ENCODE measurements at regions not wholly inside any gene's neighbourhood (a gene's known extent, or its start where the extent isn't known, plus 50 kb on each side); places are given as distances from the start of the nearest gene placed in this dataset.

GRCh38 chr4:178993306-178993705 lies 1551.1 kb upstream of the AGA start:
- no peak overlapping the region for H3K9ac ChIP-seq (ENCODE audit: control insufficient read depth, insufficient read depth, low read length)
- ATAC-seq (no peak), FAIRE-seq (no peak), DNase-seq (ENCODE audit: low read depth, low spot score) (no peak)
- ChIA-PET SMC1A (ENCODE audit: uncharacterized antibody, unreplicated experiment) (no interaction called here), RAD21 (ENCODE audit: unreplicated experiment) (no interaction called here), CTCF (no interaction called here), POLR2A (no interaction called here)
- H3K36me3 ChIP-seq (ENCODE audit: control insufficient read depth in 2 of 2, insufficient read depth in 2 of 2, low read length in 1 of 2), result no peaks in the 10 kb centered on the region
- H3K9me3 ChIP-seq (replicated peaks; ENCODE audit: control insufficient read depth, insufficient read depth, low read length), result no peaks in the 10 kb centered on the region
- intact Hi-C loops (cut with micrococcal nuclease; ENCODE audit: unreplicated experiment), result no loop called here
- H3K4me2 ChIP-seq (ENCODE audit: control insufficient read depth, insufficient read depth), result no peak overlapping the region
- in situ Hi-C loops (cut with MboI), result no loop called here
- no TSS peak for BruUV-seq (replicated peaks)
- H3K4me3 ChIP-seq, result no peak overlapping the region
- H3K27me3 ChIP-seq (replicated peaks in 1 of 2; ENCODE audit: control insufficient read depth in 2 of 2, insufficient read depth in 2 of 2, low read length in 1 of 2), result no peaks in the 10 kb centered on the region
- H4K20me1 ChIP-seq (ENCODE audit: control insufficient read depth, insufficient read depth), result no peaks in the 10 kb centered on the region
- no peaks in the 10 kb centered on the region for H3K4me1 ChIP-seq (ENCODE audit: control insufficient read depth, insufficient read depth, low read length)
- no peaks in the 10 kb centered on the region for H3K79me2 ChIP-seq (ENCODE audit: control insufficient read depth, insufficient read depth, low read length)
- no peak overlapping the region for H3K27ac ChIP-seq (ENCODE audit: control insufficient read depth, insufficient read depth)
- TF ChIP-seq MAX (IDR thresholded peaks at IDR 0.05; ENCODE audit: low read depth, low read length), result no peak
- TF ChIP-seq BACH1 (IDR thresholded peaks at IDR 0.05; ENCODE audit: borderline replicate concordance), result no peak
- no peak for TF ChIP-seq SIN3A (IDR thresholded peaks at IDR 0.05; ENCODE audit: low read depth, low read length)
- no peak overlapping the region for H2AFZ ChIP-seq (ENCODE audit: control insufficient read depth, low read depth, low read length)
- WGBS (ENCODE audit: insufficient coverage, insufficient replicate concordance, low lambda C conversion rate, missing lambda C conversion rate), result 3% methylated on average over 4 of the region's 4 CpGs

- Histone ChIP-seq H3K27me3 (replicated peaks in 1 of 2; ENCODE audit: control insufficient read depth in 2 of 2, insufficient read depth in 2 of 2, low read length in 1 of 2) (no peaks in the 10 kb centered on the region), H3K9ac (ENCODE audit: control insufficient read depth, insufficient read depth, low read length) (no peak overlapping the region), H3K4me1 (ENCODE audit: control insufficient read depth, insufficient read depth, low read length) (no peaks in the 10 kb centered on the region), H3K4me3 (no peak overlapping the region), H4K20me1 (ENCODE audit: control insufficient read depth, insufficient read depth) (no peaks in the 10 kb centered on the region), H3K36me3 (ENCODE audit: control insufficient read depth in 2 of 2, insufficient read depth in 2 of 2, low read length in 1 of 2) (no peaks in the 10 kb centered on the region), H2AFZ (ENCODE audit: control insufficient read depth, low read depth, low read length) (no peak overlapping the region), H3K79me2 (ENCODE audit: control insufficient read depth, insufficient read depth, low read length) (no peaks in the 10 kb centered on the region), H3K27ac (ENCODE audit: control insufficient read depth, insufficient read depth) (no peak overlapping the region), H3K4me2 (ENCODE audit: control insufficient read depth, insufficient read depth) (no peak overlapping the region), H3K9me3 (replicated peaks; ENCODE audit: control insufficient read depth, insufficient read depth, low read length) (no peaks in the 10 kb centered on the region)
- RAD21 ChIA-PET (ENCODE audit: unreplicated experiment), result no interaction called here
- CTCF ChIA-PET, result interaction anchor here (1.2 kb wide), 1 partner anchor 11 kb away, joined by 4 read pairs; no protein-coding TSS in a partner anchor
- no TSS peak for BruUV-seq (replicated peaks)
- 0% methylated on average over 1 of the region's 1 CpG for WGBS (ENCODE audit: insufficient coverage, insufficient replicate concordance, low lambda C conversion rate, missing lambda C conversion rate)
- intact Hi-C loops (cut with micrococcal nuclease; ENCODE audit: unreplicated experiment) (no loop called here), in situ Hi-C loops (cut with MboI) (no loop called here)
- FAIRE-seq (no peak), ATAC-seq (no peak), DNase-seq (ENCODE audit: low read depth, low spot score) (no peak)
- POLR2A ChIA-PET, result no interaction called here
- SMC1A ChIA-PET (ENCODE audit: uncharacterized antibody, unreplicated experiment), result interaction anchor here (1.3 to 2.0 kb wide), 2 partner anchors 9 to 17 kb away, joined by 4 to 11 read pairs; no protein-coding TSS in a partner anchor
- TF ChIP-seq SMAD5 (IDR thresholded peaks at IDR 0.05; ENCODE audit: low read depth) (no peak), MEF2B (IDR thresholded peaks at IDR 0.05; ENCODE audit: partially characterized antibody, poor library complexity, severe bottlenecking) (no peak), ASH2L (IDR thresholded peaks at IDR 0.05; ENCODE audit: borderline replicate concordance, low read depth) (no peak), IRF5 (IDR thresholded peaks at IDR 0.05; ENCODE audit: borderline replicate concordance) (no peak), ESRRA (IDR thresholded peaks at IDR 0.05; ENCODE audit: low read length) (no peak), HDGF (IDR thresholded peaks at IDR 0.05) (no peak), EGR1 (IDR thresholded peaks at IDR 0.05; ENCODE audit: borderline replicate concordance in 1 of 2, low read depth in 2 of 2, low read length in 2 of 2) (no peak), SREBF2 (IDR thresholded peaks at IDR 0.05; ENCODE audit: low read length) (no peak), MTA2 (IDR thresholded peaks at IDR 0.05; ENCODE audit: low read depth) (no peak), REST (IDR thresholded peaks at IDR 0.05; ENCODE audit: low read depth, low read length) (no peak), NR2C1 (IDR thresholded peaks at IDR 0.05) (no peak), KLF5 (IDR thresholded peaks at IDR 0.05; ENCODE audit: partially characterized antibody) (no peak)
Measured at GRCh38 chr4:179001918-179002317, 1559.7 kb upstream of the AGA start.

Measured in GM12878 (cell line).